ENCODE measurements at regions not wholly inside any gene's neighbourhood (a gene's known extent, or its start where the extent isn't known, plus 50 kb on each side); places are given as distances from the start of the nearest gene placed in this dataset.

DNA sequence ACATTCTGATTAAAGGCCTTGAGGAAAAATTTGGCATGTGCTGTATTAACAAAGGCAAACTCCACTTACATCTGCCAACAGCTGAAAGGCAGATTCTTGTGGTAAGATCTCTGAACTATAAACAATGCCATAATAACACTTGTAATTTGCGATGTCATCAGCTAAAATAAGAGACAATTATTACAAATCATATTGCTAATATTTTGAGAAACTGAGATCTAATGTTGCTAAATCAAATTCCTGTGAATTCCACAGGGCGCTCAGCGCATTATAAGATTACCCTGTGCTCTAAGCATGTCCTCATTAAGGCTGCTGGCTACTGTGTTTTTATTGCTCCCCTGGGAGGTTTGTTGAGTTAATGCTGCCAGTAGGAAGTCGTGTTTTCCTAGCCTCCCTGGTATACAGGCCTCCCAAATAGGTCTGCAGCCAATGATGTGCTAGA lies 244.8 kb downstream of the DACT1 start:
- Histone ChIP-seq H4K8ac (replicated peaks; ENCODE audit: insufficient read length, low read depth, low read length) (no peak overlapping the region), H3K14ac (ENCODE audit: insufficient read depth, low read length) (no peak overlapping the region), H3K4me1 (ENCODE audit: insufficient read depth, low read length) (no peaks in the 10 kb centered on the region), H3T11ph (ENCODE audit: low read length) (no peak overlapping the region), H2AFZ (ENCODE audit: low read length) (no peak overlapping the region), H3K79me1 (ENCODE audit: insufficient read depth, low read depth, low read length, poor library complexity, severe bottlenecking) (no peaks in the 10 kb centered on the region), H2BK12ac (ENCODE audit: insufficient read length, low read depth, low read length) (no peak overlapping the region), H2AK5ac (ENCODE audit: insufficient read length, low read length) (no peak overlapping the region), H2BK15ac (ENCODE audit: low read depth, low read length) (no peak overlapping the region), H2BK5ac (ENCODE audit: insufficient read length, low read length) (no peak overlapping the region), H3K23me2 (ENCODE audit: insufficient read length, low read depth, low read length, poor library complexity, severe bottlenecking) (no peaks in the 10 kb centered on the region), H4K5ac (ENCODE audit: insufficient read length, low read depth, low read length) (no peak overlapping the region), H3K18ac (ENCODE audit: insufficient read length, low read depth, low read length) (no peak overlapping the region), H3K4ac (ENCODE audit: low read depth, low read length) (no peak overlapping the region), H4K91ac (ENCODE audit: insufficient read length, low read depth, low read length) (no peak overlapping the region), H4K20me1 (ENCODE audit: control insufficient read depth, insufficient read depth, insufficient read length) (no peaks in the 10 kb centered on the region), H2BK20ac (ENCODE audit: low read depth, low read length, poor library complexity, severe bottlenecking) (no peak overlapping the region), H3K9ac (ENCODE audit: extremely low read depth, insufficient read length, low read length) (no peak overlapping the region), H3K27ac (ENCODE audit: insufficient read length, low read depth, low read length) (no peak overlapping the region), H3K27me3 (ENCODE audit: insufficient read depth, low read length) (no peaks in the 10 kb centered on the region), H3K56ac (ENCODE audit: insufficient read length, low read depth, low read length) (no peak overlapping the region), H2BK120ac (ENCODE audit: low read depth, low read length, poor library complexity, severe bottlenecking) (no peak overlapping the region), H3K4me2 (ENCODE audit: insufficient read depth, insufficient read length, low read length) (no peak overlapping the region), H3K9me3 (ENCODE audit: control insufficient read depth, low read depth, low read length) (no peaks in the 10 kb centered on the region), H3K79me2 (ENCODE audit: insufficient read depth, low read length) (no peaks in the 10 kb centered on the region), H3K23ac (ENCODE audit: insufficient read length, low read depth, low read length) (no peak overlapping the region)
- Mint-ChIP-seq H3K27ac (no peak overlapping the region), H3K27me3 (ENCODE audit: low read depth) (no peaks in the 10 kb centered on the region), H3K4me1 (no peaks in the 10 kb centered on the region), H3K9me3 (no peaks in the 10 kb centered on the region), H3K4me3 (no peak overlapping the region), H3K36me3 (ENCODE audit: insufficient read depth in 1 of 3, low read depth in 3 of 3) (no peaks in the 10 kb centered on the region)
- whole genome bisulfite sequencing (ENCODE audit: extremely low coverage, insufficient read length, low lambda C conversion rate) = no CpG with 5 or more reads among the region's 4 CpGs
- no peak for DNase-seq
- TF ChIP-seq, protein P1, sequence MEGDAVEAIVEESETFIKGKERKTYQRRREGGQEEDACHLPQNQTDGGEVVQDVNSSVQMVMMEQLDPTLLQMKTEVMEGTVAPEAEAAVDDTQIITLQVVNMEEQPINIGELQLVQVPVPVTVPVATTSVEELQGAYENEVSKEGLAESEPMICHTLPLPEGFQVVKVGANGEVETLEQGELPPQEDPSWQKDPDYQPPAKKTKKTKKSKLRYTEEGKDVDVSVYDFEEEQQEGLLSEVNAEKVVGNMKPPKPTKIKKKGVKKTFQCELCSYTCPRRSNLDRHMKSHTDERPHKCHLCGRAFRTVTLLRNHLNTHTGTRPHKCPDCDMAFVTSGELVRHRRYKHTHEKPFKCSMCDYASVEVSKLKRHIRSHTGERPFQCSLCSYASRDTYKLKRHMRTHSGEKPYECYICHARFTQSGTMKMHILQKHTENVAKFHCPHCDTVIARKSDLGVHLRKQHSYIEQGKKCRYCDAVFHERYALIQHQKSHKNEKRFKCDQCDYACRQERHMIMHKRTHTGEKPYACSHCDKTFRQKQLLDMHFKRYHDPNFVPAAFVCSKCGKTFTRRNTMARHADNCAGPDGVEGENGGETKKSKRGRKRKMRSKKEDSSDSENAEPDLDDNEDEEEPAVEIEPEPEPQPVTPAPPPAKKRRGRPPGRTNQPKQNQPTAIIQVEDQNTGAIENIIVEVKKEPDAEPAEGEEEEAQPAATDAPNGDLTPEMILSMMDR (conservative IDR thresholded peaks at IDR 0.05) = no peak
